Choroid plexus epithelial cell (primary cell): ENCODE measurements at regions not wholly inside any gene's neighbourhood (a gene's known extent, or its start where the extent isn't known, plus 50 kb on each side); places are given as distances from the start of the nearest gene placed in this dataset.
"Not testable (repeated sequence)": the region's sequence is repeated elsewhere in the genome, so short reads cannot be mapped to it uniquely, and the experiment has no call there.

Experiments
- DNase-seq: peaks from one replicate; pipeline ENCODE4 v3.0.0-alpha.2; 2010; ENCODE audit warnings: low read depth
- H3K4me3 ChIP-seq: 2 replicates; pipeline ENCODE4 v1.5.1; 2011; ENCODE audit warnings: low read depth, mild to moderate bottlenecking, control low read depth, low read length, moderate library complexity
- CTCF ChIP-seq: conservative IDR thresholded peaks from 2 replicates; pipeline ENCODE4 v1.5.1; 2011; ENCODE audit warnings: low read depth, mild to moderate bottlenecking, control low read depth, inconsistent platforms, low read length, moderate library complexity

- no peak overlapping the region for H3K4me3 ChIP-seq
- no peak for TF ChIP-seq CTCF
- DNase-seq, result no peak
Measured at GRCh38 chr10:28891058-28891713, 213.9 kb downstream of the BAMBI start.

DNA sequence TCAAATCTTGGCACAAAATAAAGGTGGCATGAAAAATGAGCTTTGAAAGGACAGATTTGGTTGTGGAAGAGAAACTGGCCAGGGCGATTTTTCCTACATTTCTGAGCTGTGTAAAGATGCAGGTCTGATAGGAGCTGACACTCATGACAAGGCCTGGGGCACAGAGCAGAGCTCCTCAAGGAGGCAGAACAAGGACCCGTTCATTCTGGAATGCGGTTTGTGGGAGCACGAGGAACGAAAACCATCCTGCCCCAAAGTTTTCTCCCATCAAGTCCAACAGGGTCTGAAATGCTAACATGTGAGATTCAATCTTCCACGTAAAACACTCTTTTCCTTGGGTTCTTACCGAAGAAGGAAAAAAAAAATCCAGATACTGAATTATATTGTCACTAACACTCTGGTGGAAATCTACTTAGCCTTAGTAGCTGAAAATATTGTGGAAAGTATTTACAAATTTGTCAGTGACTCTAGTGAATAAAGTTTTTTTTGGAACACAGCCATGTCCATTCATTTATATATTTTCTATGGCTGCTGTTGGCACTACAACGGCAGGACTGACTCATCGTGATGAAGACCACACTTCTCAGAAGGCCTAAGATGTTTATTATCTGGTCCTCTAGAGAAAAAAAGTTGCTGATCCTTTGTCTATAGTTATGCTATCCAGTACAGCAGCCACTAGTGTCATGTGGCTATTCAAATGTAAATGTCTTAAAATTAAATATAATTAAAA is 215.7 kb downstream of the BAMBI start:
- peak; percentile 65 for DNase-seq
- TF ChIP-seq CTCF, result no peak
- no peak overlapping the region for H3K4me3 ChIP-seq

GRCh38 chr10:28894146-28894545 is 216.8 kb downstream of the BAMBI start:
- no peak for TF ChIP-seq CTCF
- no peak for DNase-seq
- H3K4me3 ChIP-seq, result no peak overlapping the region

GRCh38 chr10:28895671-28896070 is 218.3 kb downstream of the BAMBI start:
- DNase-seq, H3K4me3 ChIP-seq: not testable (repeated sequence)

DNA sequence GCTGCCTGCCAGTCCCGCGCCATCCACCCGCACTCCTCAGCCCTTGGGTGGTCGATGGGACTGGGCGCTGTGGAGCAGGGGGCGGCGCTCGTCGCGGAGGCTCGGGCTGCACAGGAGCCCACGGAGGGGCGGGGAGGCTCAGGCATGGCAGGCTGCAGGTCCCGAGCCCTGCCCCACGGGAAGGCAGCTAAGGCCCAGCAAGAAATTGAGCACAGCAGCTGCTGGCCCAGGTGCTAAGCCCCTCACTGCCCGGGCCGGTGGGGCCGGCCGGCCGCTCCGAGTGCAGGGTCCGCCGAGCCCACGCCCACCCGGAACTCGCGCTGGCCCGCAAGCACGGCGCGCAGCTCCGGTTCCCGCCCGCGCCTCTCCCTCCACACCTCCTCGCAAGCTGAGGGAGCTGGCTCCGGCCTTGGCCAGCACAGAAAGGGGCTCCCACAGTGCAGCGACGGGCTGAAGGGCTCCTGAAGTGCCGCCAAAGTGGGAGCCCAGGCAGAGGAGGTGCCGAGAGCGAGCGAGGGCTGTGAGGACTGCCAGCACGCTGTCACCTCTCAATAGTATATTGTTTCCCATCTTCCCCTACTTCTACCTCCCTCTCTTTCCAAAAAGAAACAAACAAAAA is 219.6 kb downstream of the BAMBI start:
- not testable (repeated sequence) for DNase-seq, H3K4me3 ChIP-seq

DNA sequence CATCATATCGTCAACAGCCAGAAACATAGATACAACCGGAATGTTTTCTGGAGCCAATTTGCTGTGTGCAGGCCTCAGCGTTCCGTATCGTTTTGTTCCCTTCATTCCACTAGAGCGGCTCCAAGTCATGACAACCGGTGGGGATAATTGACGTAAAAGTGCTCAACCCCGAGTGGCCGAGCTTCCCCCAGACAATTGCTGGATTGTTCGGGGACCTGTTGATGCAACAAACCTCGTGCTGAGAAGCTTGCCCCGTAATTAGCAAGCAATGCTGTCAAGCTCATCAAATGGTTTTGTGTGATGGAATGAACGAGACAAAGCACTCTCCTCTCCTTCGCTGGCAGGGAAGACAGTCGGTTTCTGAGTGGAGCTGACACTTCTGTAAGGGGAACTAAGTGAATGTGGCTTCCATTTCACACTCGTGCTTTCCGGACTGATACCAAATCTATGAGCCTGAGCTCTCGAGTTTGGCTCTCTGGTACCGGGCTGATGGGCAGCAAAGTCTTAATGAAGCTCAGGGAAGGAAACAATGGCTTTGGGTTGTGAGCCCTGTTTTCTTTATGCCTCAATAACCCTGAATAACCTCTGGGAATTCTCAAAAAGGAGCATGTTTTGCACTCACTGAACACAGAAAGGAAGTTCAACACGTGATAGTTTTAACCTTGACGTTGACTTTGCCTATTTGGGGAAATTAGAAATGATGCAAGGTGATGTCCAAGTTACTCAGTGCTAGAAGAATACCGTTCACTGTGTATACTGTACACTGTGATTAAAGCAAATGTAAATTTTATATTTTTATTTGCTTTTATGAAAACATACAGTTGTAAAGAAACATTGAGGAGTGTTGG is 220.5 kb downstream of the BAMBI start:
- no peak for TF ChIP-seq CTCF
- no peak overlapping the region for H3K4me3 ChIP-seq
- no peak for DNase-seq

DNA sequence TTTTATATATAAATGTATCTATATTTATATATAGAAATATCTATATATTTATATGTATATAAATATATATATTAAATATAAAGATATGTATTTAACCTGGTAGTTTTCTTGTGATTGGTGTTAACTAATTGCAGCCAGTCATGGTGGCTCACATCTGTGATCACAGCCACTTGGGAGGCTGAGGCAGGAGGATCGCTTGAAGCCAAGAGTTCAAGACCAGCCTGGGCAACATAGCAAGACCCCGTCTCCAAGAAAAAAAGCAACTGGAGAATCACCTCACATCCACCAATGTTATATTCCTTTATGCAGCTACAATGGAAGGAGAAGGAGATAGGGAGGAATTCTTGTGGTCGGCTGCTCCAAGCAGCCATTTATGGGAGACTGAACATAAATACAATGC is 224.9 kb downstream of the BAMBI start:
- no peak overlapping the region for H3K4me3 ChIP-seq
- TF ChIP-seq CTCF, result no peak
- no peak for DNase-seq
